ENCODE measurements at regions not wholly inside any gene's neighbourhood (a gene's known extent, or its start where the extent isn't known, plus 50 kb on each side); places are given as distances from the start of the nearest gene placed in this dataset.

DNA sequence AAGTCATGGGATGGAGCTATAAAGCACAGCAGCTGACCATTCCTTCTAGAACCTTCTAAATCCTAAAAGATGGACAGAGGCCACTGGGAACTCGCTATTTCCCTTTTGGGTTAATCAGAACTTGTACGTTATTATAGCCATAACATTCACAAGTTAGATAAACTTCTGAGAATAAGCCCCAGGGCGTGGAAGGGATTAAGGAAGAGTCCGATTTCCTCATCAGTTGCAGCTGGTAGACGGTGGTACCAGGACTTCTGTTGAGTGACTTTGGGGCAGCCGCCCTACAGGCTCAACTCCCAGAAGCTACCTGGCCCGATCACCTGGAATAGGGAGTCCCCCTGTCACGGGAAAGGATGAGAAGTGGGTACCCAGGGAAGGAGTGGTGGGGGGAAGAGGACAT, 370.1 kb upstream of the ZFHX3 start:
- TF ChIP-seq, protein P1, sequence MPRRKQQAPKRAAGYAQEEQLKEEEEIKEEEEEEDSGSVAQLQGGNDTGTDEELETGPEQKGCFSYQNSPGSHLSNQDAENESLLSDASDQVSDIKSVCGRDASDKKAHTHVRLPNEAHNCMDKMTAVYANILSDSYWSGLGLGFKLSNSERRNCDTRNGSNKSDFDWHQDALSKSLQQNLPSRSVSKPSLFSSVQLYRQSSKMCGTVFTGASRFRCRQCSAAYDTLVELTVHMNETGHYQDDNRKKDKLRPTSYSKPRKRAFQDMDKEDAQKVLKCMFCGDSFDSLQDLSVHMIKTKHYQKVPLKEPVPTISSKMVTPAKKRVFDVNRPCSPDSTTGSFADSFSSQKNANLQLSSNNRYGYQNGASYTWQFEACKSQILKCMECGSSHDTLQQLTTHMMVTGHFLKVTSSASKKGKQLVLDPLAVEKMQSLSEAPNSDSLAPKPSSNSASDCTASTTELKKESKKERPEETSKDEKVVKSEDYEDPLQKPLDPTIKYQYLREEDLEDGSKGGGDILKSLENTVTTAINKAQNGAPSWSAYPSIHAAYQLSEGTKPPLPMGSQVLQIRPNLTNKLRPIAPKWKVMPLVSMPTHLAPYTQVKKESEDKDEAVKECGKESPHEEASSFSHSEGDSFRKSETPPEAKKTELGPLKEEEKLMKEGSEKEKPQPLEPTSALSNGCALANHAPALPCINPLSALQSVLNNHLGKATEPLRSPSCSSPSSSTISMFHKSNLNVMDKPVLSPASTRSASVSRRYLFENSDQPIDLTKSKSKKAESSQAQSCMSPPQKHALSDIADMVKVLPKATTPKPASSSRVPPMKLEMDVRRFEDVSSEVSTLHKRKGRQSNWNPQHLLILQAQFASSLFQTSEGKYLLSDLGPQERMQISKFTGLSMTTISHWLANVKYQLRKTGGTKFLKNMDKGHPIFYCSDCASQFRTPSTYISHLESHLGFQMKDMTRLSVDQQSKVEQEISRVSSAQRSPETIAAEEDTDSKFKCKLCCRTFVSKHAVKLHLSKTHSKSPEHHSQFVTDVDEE (CRISPR knock-in tag; IDR thresholded peaks at IDR 0.05): no peak
- TF ChIP-seq ARNTL (CRISPR knock-in tag; IDR thresholded peaks at IDR 0.05; ENCODE audit: borderline replicate concordance, low read depth) (no peak), PATZ1 (CRISPR knock-in tag; IDR thresholded peaks at IDR 0.05; ENCODE audit: borderline replicate concordance) (no peak), ZFP3 (CRISPR knock-in tag; IDR thresholded peaks at IDR 0.05) (no peak), POU6F1 (CRISPR knock-in tag; IDR thresholded peaks at IDR 0.05; ENCODE audit: borderline replicate concordance, low read depth) (no peak), ISL1 (CRISPR knock-in tag; IDR thresholded peaks at IDR 0.05) (no peak), GLIS3 (CRISPR knock-in tag; IDR thresholded peaks at IDR 0.05) (no peak), ZNF8 (CRISPR knock-in tag; IDR thresholded peaks at IDR 0.05) (no peak), CSDC2 (CRISPR knock-in tag; IDR thresholded peaks at IDR 0.05) (no peak), BACH2 (CRISPR knock-in tag; IDR thresholded peaks at IDR 0.05; ENCODE audit: borderline replicate concordance) (no peak), TOX (CRISPR knock-in tag; IDR thresholded peaks at IDR 0.05; ENCODE audit: borderline replicate concordance) (no peak), ZFP30 (CRISPR knock-in tag; IDR thresholded peaks at IDR 0.05) (no peak), SNAI2 (CRISPR knock-in tag; IDR thresholded peaks at IDR 0.05) (no peak), OSR1 (CRISPR knock-in tag; IDR thresholded peaks at IDR 0.05) (no peak)

Measured in SK-N-SH treated with all-trans-retinoic acid at 6 μM for 48 hours (cell line).